ENCODE measurements at regions not wholly inside any gene's neighbourhood (a gene's known extent, or its start where the extent isn't known, plus 50 kb on each side); places are given as distances from the start of the nearest gene placed in this dataset.
A peak's percentile ranks its signal among the peaks of the same experiment; 100 is the strongest.

DNA sequence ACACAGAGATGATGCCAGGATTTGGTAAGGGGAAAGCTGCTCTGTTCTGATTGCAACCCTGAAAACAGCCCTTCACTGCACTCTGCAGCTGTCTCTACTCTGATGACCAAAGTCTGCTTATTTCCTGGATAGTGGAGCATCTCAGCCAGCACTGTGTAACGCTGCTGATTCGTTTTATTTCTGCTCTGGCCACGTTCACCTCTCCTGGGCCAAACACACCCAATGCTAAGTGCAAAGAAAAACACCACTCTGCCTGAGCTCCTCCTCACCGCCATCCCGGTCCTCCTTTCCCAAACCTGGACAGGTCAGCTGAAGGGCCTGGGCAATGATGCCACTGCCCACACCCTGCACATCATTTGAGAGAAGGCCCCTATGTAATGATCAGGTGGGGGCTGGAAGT is 529.3 kb upstream of the B3GAT1 start:
- Histone ChIP-seq H3K27ac (no peak overlapping the region), H3K27me3 (no peaks in the 10 kb centered on the region), H3K4me1 (no peaks in the 10 kb centered on the region), H3K9me3 (no peaks in the 10 kb centered on the region), H3K4me3 (no peak overlapping the region), H3K36me3 (no peaks in the 10 kb centered on the region)
- intact Hi-C loops (cut with DNase I): no loop called here
- 67% methylated on average over 5 of the region's 5 CpGs for WGBS (ENCODE audit: insufficient coverage, low coverage, low lambda C conversion rate, missing lambda C conversion rate)
- DNase-seq (no peak), ATAC-seq (no peak)
- no peak for TF ChIP-seq POLR2A (IDR thresholded peaks at IDR 0.05)
- TF ChIP-seq, protein P1, sequence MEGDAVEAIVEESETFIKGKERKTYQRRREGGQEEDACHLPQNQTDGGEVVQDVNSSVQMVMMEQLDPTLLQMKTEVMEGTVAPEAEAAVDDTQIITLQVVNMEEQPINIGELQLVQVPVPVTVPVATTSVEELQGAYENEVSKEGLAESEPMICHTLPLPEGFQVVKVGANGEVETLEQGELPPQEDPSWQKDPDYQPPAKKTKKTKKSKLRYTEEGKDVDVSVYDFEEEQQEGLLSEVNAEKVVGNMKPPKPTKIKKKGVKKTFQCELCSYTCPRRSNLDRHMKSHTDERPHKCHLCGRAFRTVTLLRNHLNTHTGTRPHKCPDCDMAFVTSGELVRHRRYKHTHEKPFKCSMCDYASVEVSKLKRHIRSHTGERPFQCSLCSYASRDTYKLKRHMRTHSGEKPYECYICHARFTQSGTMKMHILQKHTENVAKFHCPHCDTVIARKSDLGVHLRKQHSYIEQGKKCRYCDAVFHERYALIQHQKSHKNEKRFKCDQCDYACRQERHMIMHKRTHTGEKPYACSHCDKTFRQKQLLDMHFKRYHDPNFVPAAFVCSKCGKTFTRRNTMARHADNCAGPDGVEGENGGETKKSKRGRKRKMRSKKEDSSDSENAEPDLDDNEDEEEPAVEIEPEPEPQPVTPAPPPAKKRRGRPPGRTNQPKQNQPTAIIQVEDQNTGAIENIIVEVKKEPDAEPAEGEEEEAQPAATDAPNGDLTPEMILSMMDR (IDR thresholded peaks at IDR 0.05): no peak

GRCh38 chr11:134940441-134941126 is 528.5 kb upstream of the B3GAT1 start:
- Histone ChIP-seq H3K27me3 (no peaks in the 10 kb centered on the region), H3K4me3 (no peak overlapping the region), H3K4me1 (no peaks in the 10 kb centered on the region), H3K36me3 (no peaks in the 10 kb centered on the region), H3K9me3 (no peaks in the 10 kb centered on the region), H3K27ac (no peak overlapping the region)
- TF ChIP-seq, protein P1 (IDR thresholded peaks at IDR 0.05): no peak
- no peak for TF ChIP-seq POLR2A (IDR thresholded peaks at IDR 0.05)
- intact Hi-C loops (cut with DNase I): no loop called here
- DNase-seq (no peak), ATAC-seq (no peak)
- WGBS (ENCODE audit: insufficient coverage, low coverage, low lambda C conversion rate, missing lambda C conversion rate): 70% methylated on average over 5 of the region's 15 CpGs

- TF ChIP-seq, protein P1 (IDR thresholded peaks at IDR 0.05): peak in 1 of 4 donors; percentile 9
- no peak for TF ChIP-seq POLR2A (IDR thresholded peaks at IDR 0.05)
- Histone ChIP-seq H3K27ac (no peak overlapping the region), H3K4me1 (no peaks in the 10 kb centered on the region), H3K9me3 (no peaks in the 10 kb centered on the region), H3K4me3 (no peak overlapping the region), H3K27me3 (no peaks in the 10 kb centered on the region), H3K36me3 (no peaks in the 10 kb centered on the region)
- intact Hi-C loops (cut with DNase I): no loop called here
- 38% methylated on average over 6 of the region's 6 CpGs for WGBS (ENCODE audit: insufficient coverage, low coverage, low lambda C conversion rate, missing lambda C conversion rate)
- peak in 2 of 4 donors; percentile 12 to 38 for ATAC-seq
- no peak for DNase-seq
Observed at GRCh38 chr11:134939905-134940304, 527.9 kb upstream of the B3GAT1 start.

- intact Hi-C loops (cut with DNase I): no loop called here
- TF ChIP-seq POLR2A (IDR thresholded peaks at IDR 0.05): no peak
- TF ChIP-seq, protein P1 (IDR thresholded peaks at IDR 0.05): no peak
- ATAC-seq (no peak), DNase-seq (no peak)
- H3K4me3 ChIP-seq: no peak overlapping the region
- 91% methylated on average over 2 of the region's 2 CpGs for WGBS (ENCODE audit: insufficient coverage, low coverage, low lambda C conversion rate, missing lambda C conversion rate)
- H3K27me3 ChIP-seq: no peaks in the 10 kb centered on the region
- no peaks in the 10 kb centered on the region for H3K4me1 ChIP-seq
- H3K9me3 ChIP-seq: no peaks in the 10 kb centered on the region
- H3K36me3 ChIP-seq: no peaks in the 10 kb centered on the region
- no peak overlapping the region for H3K27ac ChIP-seq
Observed at GRCh38 chr11:134939031-134939430, 527.0 kb upstream of the B3GAT1 start.

All from right lobe of liver (tissue), 6 donors.